ENCODE measurements at regions not wholly inside any gene's neighbourhood (a gene's known extent, or its start where the extent isn't known, plus 50 kb on each side); places are given as distances from the start of the nearest gene placed in this dataset.

DNA sequence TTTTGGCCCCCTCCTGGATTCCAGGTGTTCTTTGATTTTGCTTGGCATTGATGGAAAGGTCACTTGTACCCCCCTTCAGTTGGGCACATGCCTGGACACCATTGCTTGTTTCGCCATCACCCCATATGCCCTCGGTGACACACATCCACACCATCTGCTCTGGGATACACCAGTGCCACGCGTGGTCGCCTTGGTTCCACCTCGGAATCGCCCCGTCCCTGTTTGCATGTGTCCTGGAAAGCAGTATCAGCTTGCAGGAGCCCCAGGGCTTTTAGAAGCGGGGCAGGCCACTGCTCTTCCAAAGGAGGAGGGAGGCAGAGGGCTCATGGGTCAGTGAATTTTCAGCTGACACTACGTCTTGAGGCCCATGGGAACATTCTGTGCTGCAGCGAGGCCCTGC lies 607.9 kb downstream of the KCNJ18 start:
- Mint-ChIP-seq H3K4me3 (no peak overlapping the region), H3K36me3 (no peaks in the 10 kb centered on the region), H3K27ac (no peak overlapping the region), H3K27me3 (no peaks in the 10 kb centered on the region), H3K4me1 (no peaks in the 10 kb centered on the region), H3K9me3 (peaks cover 13 to 19% (median 17%) of the 10 kb centered on the region in 3 donors)
- CTCF ChIA-PET, result no interaction called here
- Histone ChIP-seq H3K4me1 (ENCODE audit: control insufficient read depth in 1 of 2, extremely low read depth in 1 of 2, insufficient read depth in 2 of 2, low read length in 2 of 2) (no peaks in the 10 kb centered on the region), H3K36me3 (ENCODE audit: control insufficient read depth in 2 of 2, extremely low read depth in 1 of 2, insufficient read depth in 1 of 2, low read length in 1 of 2) (no peaks in the 10 kb centered on the region), H3K27ac (ENCODE audit: low read length) (no peak overlapping the region), H3K4me3 (ENCODE audit: control insufficient read depth in 1 of 2, extremely low read depth in 1 of 2, low read length in 1 of 2) (no peak overlapping the region), H3K27me3 (replicated peaks in 1 of 2; ENCODE audit: control insufficient read depth in 2 of 2, extremely low read depth in 1 of 2, insufficient read depth in 2 of 2, low read length in 1 of 2) (no peaks in the 10 kb centered on the region), H3K9me3 (no peaks in the 10 kb centered on the region)
- 75% methylated on average over 5 of the region's 11 CpGs for WGBS (ENCODE audit: insufficient coverage)
- POLR2A ChIA-PET, result no interaction called here
- no peak for DNase-seq
- no peak for ATAC-seq (replicated peaks in 1 of 4)

- H3K27ac ChIP-seq (ENCODE audit: low read length), result no peak overlapping the region
- WGBS (ENCODE audit: insufficient coverage), result 86% methylated on average over 37 of the region's 48 CpGs
- H3K27ac Mint-ChIP-seq, result no peak overlapping the region
- DNase-seq (no peak), ATAC-seq (replicated peaks in 1 of 4) (no peak)
- H3K36me3 Mint-ChIP-seq, result no peaks in the 10 kb centered on the region
- no peak overlapping the region for H3K4me3 ChIP-seq (ENCODE audit: control insufficient read depth in 1 of 2, extremely low read depth in 1 of 2, low read length in 1 of 2)
- H3K4me3 Mint-ChIP-seq, result no peak overlapping the region
- ChIA-PET CTCF (no interaction called here), POLR2A (no interaction called here)
- H3K4me1 Mint-ChIP-seq, result no peaks in the 10 kb centered on the region
- peaks cover 16 to 19% (median 17%) of the 10 kb centered on the region in 3 donors for H3K9me3 Mint-ChIP-seq
- H3K9me3 ChIP-seq, result no peaks in the 10 kb centered on the region
- no peaks in the 10 kb centered on the region for H3K4me1 ChIP-seq (ENCODE audit: control insufficient read depth in 1 of 2, extremely low read depth in 1 of 2, insufficient read depth in 2 of 2, low read length in 2 of 2)
- H3K27me3 ChIP-seq (replicated peaks in 1 of 2; ENCODE audit: control insufficient read depth in 2 of 2, extremely low read depth in 1 of 2, insufficient read depth in 2 of 2, low read length in 1 of 2), result no peaks in the 10 kb centered on the region
- no peaks in the 10 kb centered on the region for H3K27me3 Mint-ChIP-seq
- H3K36me3 ChIP-seq (ENCODE audit: control insufficient read depth in 2 of 2, extremely low read depth in 1 of 2, insufficient read depth in 1 of 2, low read length in 1 of 2), result no peaks in the 10 kb centered on the region
Observed at GRCh38 chr17:22300731-22301352, 608.5 kb downstream of the KCNJ18 start.

- CTCF ChIA-PET, result no interaction called here
- Histone ChIP-seq H3K4me3 (ENCODE audit: control insufficient read depth in 1 of 2, extremely low read depth in 1 of 2, low read length in 1 of 2) (no peak overlapping the region), H3K27ac (ENCODE audit: low read length) (no peak overlapping the region), H3K36me3 (ENCODE audit: control insufficient read depth in 2 of 2, extremely low read depth in 1 of 2, insufficient read depth in 1 of 2, low read length in 1 of 2) (no peaks in the 10 kb centered on the region), H3K9me3 (no peaks in the 10 kb centered on the region), H3K4me1 (ENCODE audit: control insufficient read depth in 1 of 2, extremely low read depth in 1 of 2, insufficient read depth in 2 of 2, low read length in 2 of 2) (no peaks in the 10 kb centered on the region), H3K27me3 (replicated peaks in 1 of 2; ENCODE audit: control insufficient read depth in 2 of 2, extremely low read depth in 1 of 2, insufficient read depth in 2 of 2, low read length in 1 of 2) (no peaks in the 10 kb centered on the region)
- Mint-ChIP-seq H3K4me3 (no peak overlapping the region), H3K9me3 (peaks cover 15 to 20% (median 17%) of the 10 kb centered on the region in 3 donors), H3K4me1 (no peaks in the 10 kb centered on the region), H3K27ac (no peak overlapping the region), H3K27me3 (no peaks in the 10 kb centered on the region), H3K36me3 (no peaks in the 10 kb centered on the region)
- POLR2A ChIA-PET, result no interaction called here
- ATAC-seq (replicated peaks in 1 of 4) (no peak), DNase-seq (no peak)
- WGBS (ENCODE audit: insufficient coverage), result 96% methylated on average over 18 of the region's 20 CpGs
Observed at GRCh38 chr17:22301353-22301745, 609.0 kb downstream of the KCNJ18 start.

GRCh38 chr17:22303096-22303495 lies 610.8 kb downstream of the KCNJ18 start:
- no peak for ATAC-seq (replicated peaks in 1 of 4)
- Mint-ChIP-seq H3K4me3 (no peak overlapping the region), H3K9me3 (peaks cover 18 to 23% (median 18%) of the 10 kb centered on the region in 3 donors), H3K27me3 (no peaks in the 10 kb centered on the region), H3K36me3 (no peaks in the 10 kb centered on the region), H3K27ac (no peak overlapping the region), H3K4me1 (no peaks in the 10 kb centered on the region)
- Histone ChIP-seq H3K9me3 (no peaks in the 10 kb centered on the region), H3K27me3 (replicated peaks in 1 of 2; ENCODE audit: control insufficient read depth in 2 of 2, extremely low read depth in 1 of 2, insufficient read depth in 2 of 2, low read length in 1 of 2) (no peaks in the 10 kb centered on the region), H3K27ac (ENCODE audit: low read length) (no peak overlapping the region), H3K4me3 (ENCODE audit: control insufficient read depth in 1 of 2, extremely low read depth in 1 of 2, low read length in 1 of 2) (no peak overlapping the region), H3K36me3 (ENCODE audit: control insufficient read depth in 2 of 2, extremely low read depth in 1 of 2, insufficient read depth in 1 of 2, low read length in 1 of 2) (no peaks in the 10 kb centered on the region), H3K4me1 (ENCODE audit: control insufficient read depth in 1 of 2, extremely low read depth in 1 of 2, insufficient read depth in 2 of 2, low read length in 2 of 2) (no peaks in the 10 kb centered on the region)
- POLR2A ChIA-PET, result no interaction called here
- WGBS (ENCODE audit: insufficient coverage), result 81% methylated on average over 12 of the region's 12 CpGs
- CTCF ChIA-PET, result no interaction called here
- DNase-seq, result no peak

DNA sequence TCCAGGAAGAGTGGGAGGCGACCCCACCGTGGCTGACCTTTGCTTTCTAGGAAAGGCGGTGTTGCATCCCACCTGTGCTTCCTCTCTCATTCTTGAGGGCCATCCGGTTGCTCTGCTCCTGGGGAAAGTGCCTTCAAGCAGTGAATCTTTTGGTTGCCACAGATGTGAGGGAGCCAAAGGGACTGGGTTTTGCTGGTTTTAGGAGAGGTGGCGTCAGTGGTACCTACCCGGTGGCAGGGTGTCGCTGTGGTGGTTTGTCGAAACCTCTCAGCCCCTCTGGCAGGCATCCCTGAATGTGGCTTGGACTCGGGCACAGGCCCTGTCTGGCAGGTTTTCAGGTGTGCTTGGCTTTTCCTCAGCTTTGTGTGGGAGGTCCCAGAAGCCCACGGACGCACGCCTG lies 611.5 kb downstream of the KCNJ18 start:
- no peaks in the 10 kb centered on the region for H3K36me3 Mint-ChIP-seq
- ChIA-PET CTCF (no interaction called here), POLR2A (no interaction called here)
- H3K4me1 Mint-ChIP-seq, result no peaks in the 10 kb centered on the region
- no peaks in the 10 kb centered on the region for H3K9me3 ChIP-seq
- no peaks in the 10 kb centered on the region for H3K4me1 ChIP-seq (ENCODE audit: control insufficient read depth in 1 of 2, extremely low read depth in 1 of 2, insufficient read depth in 2 of 2, low read length in 2 of 2)
- H3K36me3 ChIP-seq (ENCODE audit: control insufficient read depth in 2 of 2, extremely low read depth in 1 of 2, insufficient read depth in 1 of 2, low read length in 1 of 2), result no peaks in the 10 kb centered on the region
- no peak overlapping the region for H3K27ac Mint-ChIP-seq
- no peak overlapping the region for H3K27ac ChIP-seq (ENCODE audit: low read length)
- H3K27me3 Mint-ChIP-seq, result no peaks in the 10 kb centered on the region
- 89% methylated on average over 12 of the region's 12 CpGs for WGBS (ENCODE audit: insufficient coverage)
- peaks cover 18 to 23% (median 20%) of the 10 kb centered on the region in 3 donors for H3K9me3 Mint-ChIP-seq
- ATAC-seq (replicated peaks in 1 of 4) (no peak), DNase-seq (no peak)
- H3K27me3 ChIP-seq (replicated peaks in 1 of 2; ENCODE audit: control insufficient read depth in 2 of 2, extremely low read depth in 1 of 2, insufficient read depth in 2 of 2, low read length in 1 of 2), result no peaks in the 10 kb centered on the region
- H3K4me3 ChIP-seq (ENCODE audit: control insufficient read depth in 1 of 2, extremely low read depth in 1 of 2, low read length in 1 of 2), result no peak overlapping the region
- no peak overlapping the region for H3K4me3 Mint-ChIP-seq

DNA sequence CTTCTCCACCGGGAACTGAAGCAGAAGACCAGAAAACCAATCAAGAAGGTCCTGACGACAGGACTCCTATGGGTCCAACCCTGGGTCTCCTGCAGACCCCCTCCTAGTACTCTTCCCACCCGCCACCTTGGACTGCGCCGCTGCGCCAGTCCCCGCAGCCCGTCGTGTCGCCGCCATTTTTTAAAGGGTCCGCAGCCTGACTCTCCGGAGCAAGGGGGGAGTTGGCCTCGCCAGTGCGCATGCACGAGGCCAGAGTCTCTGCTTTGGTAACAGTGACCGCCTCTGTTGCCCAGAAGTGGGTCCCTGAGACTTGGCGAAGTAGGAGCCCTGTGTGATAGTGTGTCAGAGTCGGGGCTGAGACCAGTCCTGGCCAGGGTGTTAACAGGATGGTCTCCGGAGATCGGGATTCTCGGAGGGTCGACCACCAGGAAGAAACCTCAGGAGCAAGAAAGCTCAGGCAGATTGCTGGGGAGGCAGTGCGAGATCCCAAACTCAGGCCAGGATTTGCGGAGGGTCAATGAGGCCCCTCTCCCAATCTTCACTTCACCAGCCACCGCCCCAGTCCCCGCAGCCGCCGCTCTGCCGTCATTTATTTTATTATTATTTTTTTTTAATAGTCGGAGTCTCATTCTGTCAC lies 612.5 kb downstream of the KCNJ18 start:
- H3K4me1 Mint-ChIP-seq, result no peaks in the 10 kb centered on the region

More for the DNA sequence above, 612.5 kb downstream of the KCNJ18 start:
- H3K9me3 Mint-ChIP-seq, result peaks cover 15 to 19% (median 17%) of the 10 kb centered on the region in 3 donors
- H3K27me3 Mint-ChIP-seq, result no peaks in the 10 kb centered on the region
- no peaks in the 10 kb centered on the region for H3K27me3 ChIP-seq (replicated peaks in 1 of 2; ENCODE audit: control insufficient read depth in 2 of 2, extremely low read depth in 1 of 2, insufficient read depth in 2 of 2, low read length in 1 of 2)
- no peaks in the 10 kb centered on the region for H3K36me3 Mint-ChIP-seq
- no peaks in the 10 kb centered on the region for H3K4me1 ChIP-seq (ENCODE audit: control insufficient read depth in 1 of 2, extremely low read depth in 1 of 2, insufficient read depth in 2 of 2, low read length in 2 of 2)
- CTCF ChIA-PET, result no interaction called here
- H3K4me3 ChIP-seq (ENCODE audit: control insufficient read depth in 1 of 2, extremely low read depth in 1 of 2, low read length in 1 of 2), result no peak overlapping the region
- no peaks in the 10 kb centered on the region for H3K36me3 ChIP-seq (ENCODE audit: control insufficient read depth in 2 of 2, extremely low read depth in 1 of 2, insufficient read depth in 1 of 2, low read length in 1 of 2)
- no peak overlapping the region for H3K27ac ChIP-seq (ENCODE audit: low read length)
- no peaks in the 10 kb centered on the region for H3K9me3 ChIP-seq
- H3K27ac Mint-ChIP-seq, result no peak overlapping the region
- no peak for ATAC-seq (replicated peaks in 1 of 4)
- no peak overlapping the region for H3K4me3 Mint-ChIP-seq
- no peak for DNase-seq
- POLR2A ChIA-PET, result no interaction called here
- 90% methylated on average over 22 of the region's 31 CpGs for WGBS (ENCODE audit: insufficient coverage)
